SU-DHL-6 (cell line): ENCODE measurements at regions not wholly inside any gene's neighbourhood (a gene's known extent, or its start where the extent isn't known, plus 50 kb on each side); places are given as distances from the start of the nearest gene placed in this dataset.

Source experiments
- EZH2phosphoT487 ChIP-seq: fragments of 200-600 bp; sonication (generic), shearing (Covaris generic); conservative IDR thresholded peaks from 2 replicates; pipeline ENCODE4 v1.6.1; 2018; ENCODE audit warnings: mild to moderate bottlenecking, antibody characterized with exemption, low read length, moderate library complexity, mixed read lengths
- TF ChIP-seq, protein P1 (sequence below): fragments of 200-600 bp; sonication (generic); IDR thresholded peaks from one replicate; pipeline ENCODE4 v1.5.1; 2017; ENCODE audit warnings: antibody characterized with exemption, mild to moderate bottlenecking, low read length, moderate library complexity; ENCODE audit not compliant: insufficient read depth, poor library complexity, severe bottlenecking

DNA sequence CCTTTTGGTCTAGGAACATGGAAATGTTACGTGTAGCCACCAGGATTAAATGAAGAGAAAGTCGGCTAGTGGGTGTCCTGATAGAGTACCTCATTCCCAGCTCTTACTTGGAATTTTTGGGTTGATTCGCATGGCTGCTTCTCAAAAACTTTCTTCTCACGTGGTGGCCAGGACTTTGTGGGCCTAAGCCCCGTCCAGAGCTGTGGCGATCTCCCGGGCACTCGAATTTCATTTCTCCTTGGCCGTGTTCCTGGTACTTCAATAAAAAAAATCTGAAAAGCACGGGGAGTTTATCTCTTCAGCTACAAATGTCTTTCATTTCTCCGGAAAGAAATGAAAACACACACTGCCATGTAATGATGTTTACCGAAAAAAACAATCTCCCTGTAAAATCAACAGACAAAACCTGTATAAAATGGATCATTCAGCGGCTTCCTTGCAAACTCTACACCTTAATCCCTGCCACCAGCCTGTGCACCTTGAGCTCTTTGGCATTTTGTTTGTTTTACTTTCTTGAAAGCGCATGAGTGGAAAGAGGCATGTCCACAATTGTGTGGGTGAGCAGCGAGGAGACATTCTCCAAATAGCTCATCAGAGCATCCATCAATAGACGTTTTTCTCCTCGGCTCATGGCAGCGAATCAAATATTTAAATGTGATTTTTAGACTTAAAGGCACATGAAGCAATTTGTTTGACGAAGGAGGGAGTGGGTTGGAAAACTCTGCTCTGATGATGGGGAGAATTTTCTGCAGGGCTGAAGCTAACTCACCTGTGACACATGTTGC, 173.1 kb downstream of the TFAP2C start:
- TF ChIP-seq, protein P1, sequence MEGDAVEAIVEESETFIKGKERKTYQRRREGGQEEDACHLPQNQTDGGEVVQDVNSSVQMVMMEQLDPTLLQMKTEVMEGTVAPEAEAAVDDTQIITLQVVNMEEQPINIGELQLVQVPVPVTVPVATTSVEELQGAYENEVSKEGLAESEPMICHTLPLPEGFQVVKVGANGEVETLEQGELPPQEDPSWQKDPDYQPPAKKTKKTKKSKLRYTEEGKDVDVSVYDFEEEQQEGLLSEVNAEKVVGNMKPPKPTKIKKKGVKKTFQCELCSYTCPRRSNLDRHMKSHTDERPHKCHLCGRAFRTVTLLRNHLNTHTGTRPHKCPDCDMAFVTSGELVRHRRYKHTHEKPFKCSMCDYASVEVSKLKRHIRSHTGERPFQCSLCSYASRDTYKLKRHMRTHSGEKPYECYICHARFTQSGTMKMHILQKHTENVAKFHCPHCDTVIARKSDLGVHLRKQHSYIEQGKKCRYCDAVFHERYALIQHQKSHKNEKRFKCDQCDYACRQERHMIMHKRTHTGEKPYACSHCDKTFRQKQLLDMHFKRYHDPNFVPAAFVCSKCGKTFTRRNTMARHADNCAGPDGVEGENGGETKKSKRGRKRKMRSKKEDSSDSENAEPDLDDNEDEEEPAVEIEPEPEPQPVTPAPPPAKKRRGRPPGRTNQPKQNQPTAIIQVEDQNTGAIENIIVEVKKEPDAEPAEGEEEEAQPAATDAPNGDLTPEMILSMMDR: no peak
- no peak for TF ChIP-seq EZH2phosphoT487
